ENCODE measurements at regions not wholly inside any gene's neighbourhood (a gene's known extent, or its start where the extent isn't known, plus 50 kb on each side); places are given as distances from the start of the nearest gene placed in this dataset.

DNA sequence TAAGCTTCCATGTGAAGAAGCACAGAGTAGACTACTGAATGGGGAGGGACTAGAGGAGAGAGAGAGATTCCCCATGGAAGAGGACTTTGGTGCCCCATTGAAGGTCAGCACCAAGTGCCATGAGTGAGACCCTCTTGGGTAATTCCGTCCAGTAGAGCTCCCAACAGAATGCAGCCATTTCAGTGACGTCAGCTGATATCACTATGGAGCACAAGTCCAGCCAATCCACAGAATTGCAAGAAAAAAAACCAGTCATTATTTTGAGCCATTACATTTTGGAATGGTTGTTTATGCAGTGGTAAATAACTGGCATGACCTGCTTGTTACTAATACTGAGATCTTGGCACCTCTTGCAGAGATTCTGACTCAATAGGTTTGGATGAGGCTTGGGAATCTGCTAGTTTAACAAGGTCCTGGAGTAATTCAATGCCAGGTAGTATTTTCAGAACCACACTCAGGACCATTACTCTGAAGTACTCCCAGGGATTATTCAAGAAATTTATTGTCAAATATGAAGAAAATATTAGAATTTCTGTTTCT lies 52.6 kb upstream of the SP8 start:
- no peaks in the 10 kb centered on the region for H3K9me3 ChIP-seq (replicated peaks; ENCODE audit: insufficient read depth, low read length)
- DNase-seq: no peak
- H3K27ac ChIP-seq (ENCODE audit: low read length): no peak overlapping the region
- no peak overlapping the region for H3K4me3 ChIP-seq (ENCODE audit: low read length)
- no peak overlapping the region for H3K4me2 ChIP-seq (ENCODE audit: low read depth, low read length)
- no peaks in the 10 kb centered on the region for H3F3A ChIP-seq (ENCODE audit: insufficient read depth, low read length)
- H4K20me1 ChIP-seq (ENCODE audit: insufficient read depth, low read length): no peaks in the 10 kb centered on the region
- no peaks in the 10 kb centered on the region for H3K79me2 ChIP-seq (ENCODE audit: low read length)
- H2AFZ ChIP-seq (ENCODE audit: low read length): no peak overlapping the region
- TF ChIP-seq CTCF (IDR thresholded peaks at IDR 0.05; ENCODE audit: low read length): no peak
- TF ChIP-seq EZH2 (optimal IDR thresholded peaks at IDR 0.05; ENCODE audit: low read depth, low read length): no peak
- no peak for TF ChIP-seq EZH2phosphoT487 (IDR thresholded peaks at IDR 0.05; ENCODE audit: low read length)
- H3K9ac ChIP-seq (ENCODE audit: low read length): no peak overlapping the region
- H3K27me3 ChIP-seq (replicated peaks; ENCODE audit: insufficient read depth, low read length): no peaks in the 10 kb centered on the region
- H3K36me3 ChIP-seq (replicated peaks; ENCODE audit: insufficient read depth, low read length): no peaks in the 10 kb centered on the region
- no peaks in the 10 kb centered on the region for H3K9me2 ChIP-seq (replicated peaks; ENCODE audit: insufficient read depth, low read length)
- H3K4me1 ChIP-seq (ENCODE audit: low read length): no peaks in the 10 kb centered on the region

DNA sequence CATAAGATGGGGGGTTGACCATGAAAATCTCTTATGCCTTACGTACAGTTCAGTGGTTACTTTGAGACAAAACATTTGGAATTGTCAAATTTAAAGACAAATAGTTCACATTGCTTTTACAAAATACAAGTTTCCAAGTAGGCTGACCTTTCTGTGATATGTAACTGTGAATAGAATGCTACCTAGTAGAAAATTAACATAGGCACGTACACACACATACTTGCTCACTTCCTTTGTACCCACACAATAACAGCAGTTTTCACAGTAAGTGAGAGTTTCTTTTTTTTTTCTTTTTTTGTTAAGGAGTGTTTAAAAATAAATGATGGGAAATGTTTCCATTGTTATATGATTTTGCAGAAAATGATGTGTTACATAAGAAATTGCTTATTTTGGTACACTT lies 53.3 kb upstream of the SP8 start:
- Histone ChIP-seq H2AFZ (ENCODE audit: low read length) (no peak overlapping the region), H3K79me2 (ENCODE audit: low read length) (no peaks in the 10 kb centered on the region), H3K4me1 (ENCODE audit: low read length) (no peaks in the 10 kb centered on the region), H3K27me3 (replicated peaks; ENCODE audit: insufficient read depth, low read length) (no peaks in the 10 kb centered on the region), H3F3A (ENCODE audit: insufficient read depth, low read length) (no peaks in the 10 kb centered on the region), H3K4me2 (ENCODE audit: low read depth, low read length) (no peak overlapping the region), H4K20me1 (ENCODE audit: insufficient read depth, low read length) (no peaks in the 10 kb centered on the region), H3K4me3 (ENCODE audit: low read length) (no peak overlapping the region), H3K27ac (ENCODE audit: low read length) (no peak overlapping the region), H3K9me2 (replicated peaks; ENCODE audit: insufficient read depth, low read length) (no peaks in the 10 kb centered on the region), H3K9ac (ENCODE audit: low read length) (no peak overlapping the region), H3K36me3 (replicated peaks; ENCODE audit: insufficient read depth, low read length) (no peaks in the 10 kb centered on the region), H3K9me3 (replicated peaks; ENCODE audit: insufficient read depth, low read length) (no peaks in the 10 kb centered on the region)
- no peak for DNase-seq
- TF ChIP-seq CTCF (IDR thresholded peaks at IDR 0.05; ENCODE audit: low read length) (no peak), EZH2phosphoT487 (IDR thresholded peaks at IDR 0.05; ENCODE audit: low read length) (no peak), EZH2 (optimal IDR thresholded peaks at IDR 0.05; ENCODE audit: low read depth, low read length) (no peak)

- Histone ChIP-seq H2AFZ (ENCODE audit: low read length) (no peak overlapping the region), H3K27ac (ENCODE audit: low read length) (no peak overlapping the region), H3K9me2 (replicated peaks; ENCODE audit: insufficient read depth, low read length) (no peaks in the 10 kb centered on the region), H3K9ac (ENCODE audit: low read length) (no peak overlapping the region), H3K4me2 (ENCODE audit: low read depth, low read length) (no peak overlapping the region), H3K27me3 (replicated peaks; ENCODE audit: insufficient read depth, low read length) (no peaks in the 10 kb centered on the region), H4K20me1 (ENCODE audit: insufficient read depth, low read length) (no peaks in the 10 kb centered on the region), H3K36me3 (replicated peaks; ENCODE audit: insufficient read depth, low read length) (no peaks in the 10 kb centered on the region), H3K79me2 (ENCODE audit: low read length) (no peaks in the 10 kb centered on the region), H3K4me1 (ENCODE audit: low read length) (no peaks in the 10 kb centered on the region), H3F3A (ENCODE audit: insufficient read depth, low read length) (no peaks in the 10 kb centered on the region), H3K4me3 (ENCODE audit: low read length) (no peak overlapping the region), H3K9me3 (replicated peaks; ENCODE audit: insufficient read depth, low read length) (no peaks in the 10 kb centered on the region)
- TF ChIP-seq EZH2phosphoT487 (IDR thresholded peaks at IDR 0.05; ENCODE audit: low read length) (no peak), EZH2 (optimal IDR thresholded peaks at IDR 0.05; ENCODE audit: low read depth, low read length) (no peak), CTCF (IDR thresholded peaks at IDR 0.05; ENCODE audit: low read length) (no peak)
- DNase-seq: no peak
These were observed 60.1 kb upstream of the SP8 start for GRCh38 chr7:20846791-20847190.

Measured in MM.1S (cell line).